NT2/D1 (cell line): ENCODE measurements at regions not wholly inside any gene's neighbourhood (a gene's known extent, or its start where the extent isn't known, plus 50 kb on each side); places are given as distances from the start of the nearest gene placed in this dataset.

Experiments used
- YY1 ChIP-seq: IDR thresholded peaks from 2 replicates; pipeline ENCODE4 v1.6.1; 2011; ENCODE audit not compliant: insufficient read length, insufficient read depth
- ZNF274 ChIP-seq: IDR thresholded peaks from 2 replicates; pipeline ENCODE4 v1.6.1; 2011; ENCODE audit warnings: mild to moderate bottlenecking, low read depth, low read length

GRCh38 chr4:60723796-60724195, 476.3 kb upstream of the ADGRL3 start:
- TF ChIP-seq YY1, result no peak
- no peak for TF ChIP-seq ZNF274
